Keratinocyte (primary cell): ENCODE measurements at regions not wholly inside any gene's neighbourhood (a gene's known extent, or its start where the extent isn't known, plus 50 kb on each side); places are given as distances from the start of the nearest gene placed in this dataset.

Experiments
- EZH2 ChIP-seq: IDR thresholded peaks from one replicate; pipeline ENCODE4 v1.6.1; 2012; ENCODE audit warnings: inconsistent platforms, mild to moderate bottlenecking, low read length, moderate library complexity
- TF ChIP-seq, protein P1 (sequence below), 3 experiments: IDR thresholded peaks in 1 of 3; conservative IDR thresholded peaks in 1 of 3; optimal IDR thresholded peaks in 1 of 3; 2 replicates in 2 of 3; 3 replicates in 1 of 3; pipeline versions ENCODE3 to v1.5.1; 2011; ENCODE audit warnings: low read length in 3 of 3, mild to moderate bottlenecking in 3 of 3, moderate library complexity in 2 of 3, control low read depth in 1 of 3, inconsistent platforms in 1 of 3; ENCODE audit not compliant: insufficient read depth in 2 of 3; ENCODE audit errors: extremely low read depth in 1 of 3

DNA sequence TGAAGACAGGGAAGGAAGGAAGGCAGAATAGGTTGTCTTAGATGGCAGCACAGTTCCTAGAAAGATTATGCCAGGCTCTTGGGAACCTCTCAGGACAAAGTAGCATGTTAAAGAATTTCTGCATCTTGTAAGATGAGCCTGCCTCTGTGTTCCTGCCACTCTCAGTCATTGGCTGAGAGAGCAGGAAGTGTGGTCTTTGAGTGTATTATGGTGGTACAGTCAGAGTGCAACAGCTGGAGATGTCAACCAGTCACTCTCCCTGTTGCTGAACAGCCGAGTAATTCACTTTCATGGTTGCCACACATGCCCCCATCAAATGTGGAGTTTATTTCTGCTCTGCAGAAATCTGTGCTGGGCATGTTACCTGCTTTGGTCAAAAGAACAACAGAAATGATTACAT lies 659.6 kb upstream of the RIOK2 start:
- TF ChIP-seq EZH2, result no peak
- TF ChIP-seq, protein P1, sequence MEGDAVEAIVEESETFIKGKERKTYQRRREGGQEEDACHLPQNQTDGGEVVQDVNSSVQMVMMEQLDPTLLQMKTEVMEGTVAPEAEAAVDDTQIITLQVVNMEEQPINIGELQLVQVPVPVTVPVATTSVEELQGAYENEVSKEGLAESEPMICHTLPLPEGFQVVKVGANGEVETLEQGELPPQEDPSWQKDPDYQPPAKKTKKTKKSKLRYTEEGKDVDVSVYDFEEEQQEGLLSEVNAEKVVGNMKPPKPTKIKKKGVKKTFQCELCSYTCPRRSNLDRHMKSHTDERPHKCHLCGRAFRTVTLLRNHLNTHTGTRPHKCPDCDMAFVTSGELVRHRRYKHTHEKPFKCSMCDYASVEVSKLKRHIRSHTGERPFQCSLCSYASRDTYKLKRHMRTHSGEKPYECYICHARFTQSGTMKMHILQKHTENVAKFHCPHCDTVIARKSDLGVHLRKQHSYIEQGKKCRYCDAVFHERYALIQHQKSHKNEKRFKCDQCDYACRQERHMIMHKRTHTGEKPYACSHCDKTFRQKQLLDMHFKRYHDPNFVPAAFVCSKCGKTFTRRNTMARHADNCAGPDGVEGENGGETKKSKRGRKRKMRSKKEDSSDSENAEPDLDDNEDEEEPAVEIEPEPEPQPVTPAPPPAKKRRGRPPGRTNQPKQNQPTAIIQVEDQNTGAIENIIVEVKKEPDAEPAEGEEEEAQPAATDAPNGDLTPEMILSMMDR (optimal IDR thresholded peaks at IDR 0.05 in 1 of 3, IDR thresholded peaks at IDR 0.05 in 1 of 3, conservative IDR thresholded peaks at IDR 0.05 in 1 of 3; ENCODE audit: extremely low read depth in 1 of 3, insufficient read depth in 2 of 3, low read length in 3 of 3), result no peak
